B cell (primary cell): ENCODE measurements at regions not wholly inside any gene's neighbourhood (a gene's known extent, or its start where the extent isn't known, plus 50 kb on each side); places are given as distances from the start of the nearest gene placed in this dataset.
"Not testable (repeated sequence)": the region's sequence is repeated elsewhere in the genome, so short reads cannot be mapped to it uniquely, and the experiment has no call there.

Experiments used
- ATAC-seq: fragments of 200-7000 bp; cut with Tn5 transposase; one replicate; pipeline ENCODE4 v1.10.0; 2021; ENCODE audit warnings: low read depth, mild to moderate bottlenecking, moderate number of reproducible peaks, moderate library complexity
- CTCF ChIA-PET: fragments of 350-600 bp; sonication (Branson Sonifier 250); formaldehyde crosslinking; loops from one replicate; lab custom pipeline; 2021; ENCODE audit warnings: antibody characterized with exemption, inconsistent platforms; lab: Charles Lee
- POLR2A ChIA-PET: fragments of 350-600 bp; sonication (Branson Sonifier 250); formaldehyde crosslinking; loops from one replicate; lab custom pipeline; 2021; ENCODE audit warnings: antibody characterized with exemption; lab: Charles Lee
- DNase-seq: peaks from one replicate; pipeline ENCODE4 v3.0.0; 2013
- H2AFZ ChIP-seq: 2 replicates; pipeline ENCODE4 v1.6.1; 2012; ENCODE audit warnings: mild to moderate bottlenecking, low read depth, low read length; ENCODE audit not compliant: insufficient read depth, poor library complexity, severe bottlenecking
- H3K27ac ChIP-seq, 2 donors: 1 replicate in 1 of 2; 2 replicates in 1 of 2; pipeline ENCODE4 v1.5.1; 2012 to 2013; ENCODE audit warnings: low read length in 2 of 2, mild to moderate bottlenecking in 2 of 2, moderate library complexity in 1 of 2
- H3K27me3 ChIP-seq, 4 experiments: fragments of 200-600 bp in 1 of 4; sonication (generic) in 1 of 4; replicated peaks in 1 of 4; 1 replicate in 2 of 4; 2 replicates in 2 of 4; pipeline versions ENCODE4 v1.6.1 to v1.7.0; 2013 to 2016; ENCODE audit warnings: low read length in 3 of 4, mild to moderate bottlenecking in 2 of 4, mixed read lengths in 1 of 4, moderate library complexity in 1 of 4; ENCODE audit not compliant: insufficient read depth in 4 of 4, control insufficient read depth in 3 of 4; ENCODE audit errors: control extremely low read depth in 1 of 4
- H3K36me3 ChIP-seq, 2 experiments: replicated peaks in 1 of 2; 1 replicate in 1 of 2; 2 replicates in 1 of 2; pipeline versions ENCODE4 v1.6.1 to v1.7.1; 2013; ENCODE audit warnings: low read length in 1 of 2; ENCODE audit not compliant: insufficient read depth in 2 of 2, control insufficient read depth in 1 of 2; ENCODE audit errors: control extremely low read depth in 1 of 2, extremely low read depth in 1 of 2
- H3K4me1 ChIP-seq, 2 donors: fragments of 200-600 bp in 1 of 2; sonication (generic) in 1 of 2; 1 replicate in 1 of 2; 2 replicates in 1 of 2; pipeline versions ENCODE4 v1.5.1 to v1.6.1; 2013 to 2017; ENCODE audit warnings: low read length in 2 of 2; ENCODE audit not compliant: control insufficient read depth in 2 of 2, insufficient read depth in 2 of 2
- H3K4me2 ChIP-seq: replicated peaks from 2 replicates; pipeline ENCODE3; 2012; ENCODE audit warnings: mild to moderate bottlenecking, low read depth, low read length; ENCODE audit not compliant: poor library complexity, severe bottlenecking
- H3K4me3 ChIP-seq, 5 experiments: fragments of 200-600 bp in 1 of 5; sonication (generic) in 1 of 5; 1 replicate in 3 of 5; 2 replicates in 2 of 5; pipeline versions ENCODE4 v1.5.1 to v1.7.0; 2011 to 2016; ENCODE audit warnings: low read length in 4 of 5, mild to moderate bottlenecking in 4 of 5, low read depth in 2 of 5, control low read depth in 1 of 5, moderate library complexity in 1 of 5; ENCODE audit not compliant: insufficient read depth in 1 of 5; ENCODE audit errors: control extremely low read depth in 1 of 5, extremely low read depth in 1 of 5
- H3K79me2 ChIP-seq: fragments of 200-600 bp; sonication (generic); one replicate; pipeline ENCODE4 v1.6.0; 2016; ENCODE audit warnings: low read length; ENCODE audit not compliant: control insufficient read depth, insufficient read depth
- H3K9ac ChIP-seq: fragments of 200-600 bp; sonication (generic); 2 replicates; pipeline ENCODE4 v1.6.1; 2017; ENCODE audit warnings: mild to moderate bottlenecking, low read length, moderate library complexity
- H3K9me3 ChIP-seq, 3 donors: one replicate each; pipeline versions ENCODE4 v1.6.1 to v1.7.1; 2013; ENCODE audit warnings: low read length in 2 of 3; ENCODE audit not compliant: control insufficient read depth in 2 of 3, insufficient read depth in 1 of 3; ENCODE audit errors: control extremely low read depth in 1 of 3
- H4K20me1 ChIP-seq: 2 replicates; pipeline ENCODE4 v1.6.0; 2012; ENCODE audit warnings: mild to moderate bottlenecking, low read length; ENCODE audit not compliant: insufficient read depth, control insufficient read depth, poor library complexity, severe bottlenecking
- H3K27ac Mint-ChIP-seq: one replicate; pipeline ENCODE4 v1.8.0; 2021; ENCODE audit warnings: mixed read lengths
- H3K27me3 Mint-ChIP-seq: one replicate; pipeline ENCODE4 v1.8.0; 2021; ENCODE audit warnings: mixed read lengths
- H3K4me1 Mint-ChIP-seq: one replicate; pipeline ENCODE4 v1.8.0; 2021; ENCODE audit warnings: mixed read lengths
- H3K4me3 Mint-ChIP-seq: one replicate; pipeline ENCODE4 v1.8.0; 2021; ENCODE audit warnings: mixed read lengths
- H3K9me3 Mint-ChIP-seq: one replicate; pipeline ENCODE4 v1.8.0; 2022; ENCODE audit warnings: mixed read lengths; ENCODE audit not compliant: insufficient read depth
- EZH2 ChIP-seq: IDR thresholded peaks from 2 replicates; pipeline ENCODE4 v1.6.1; 2012; ENCODE audit warnings: borderline replicate concordance, low read depth, mild to moderate bottlenecking, moderate library complexity, low read length; ENCODE audit not compliant: insufficient read depth, poor library complexity, severe bottlenecking
- WGBS: methylation state at CpG from one replicate; pipeline ENCODE4 v1.1.5; 2013; ENCODE audit warnings: missing lambda C conversion rate; ENCODE audit not compliant: insufficient coverage; 5-methylcytosine and 5-hydroxymethylcytosine counted together
- intact Hi-C: fragments of 100-400 bp; cut with micrococcal nuclease; formaldehyde crosslinking; loops from one replicate; pipeline ENCODE4 v1.10.0; 2022
- TF ChIP-seq, protein P1 (sequence below): fragments of 200-600 bp; IDR thresholded peaks from one replicate; pipeline ENCODE4 v1.8.0; 2022; ENCODE audit warnings: antibody characterized with exemption, mild to moderate bottlenecking

DNA sequence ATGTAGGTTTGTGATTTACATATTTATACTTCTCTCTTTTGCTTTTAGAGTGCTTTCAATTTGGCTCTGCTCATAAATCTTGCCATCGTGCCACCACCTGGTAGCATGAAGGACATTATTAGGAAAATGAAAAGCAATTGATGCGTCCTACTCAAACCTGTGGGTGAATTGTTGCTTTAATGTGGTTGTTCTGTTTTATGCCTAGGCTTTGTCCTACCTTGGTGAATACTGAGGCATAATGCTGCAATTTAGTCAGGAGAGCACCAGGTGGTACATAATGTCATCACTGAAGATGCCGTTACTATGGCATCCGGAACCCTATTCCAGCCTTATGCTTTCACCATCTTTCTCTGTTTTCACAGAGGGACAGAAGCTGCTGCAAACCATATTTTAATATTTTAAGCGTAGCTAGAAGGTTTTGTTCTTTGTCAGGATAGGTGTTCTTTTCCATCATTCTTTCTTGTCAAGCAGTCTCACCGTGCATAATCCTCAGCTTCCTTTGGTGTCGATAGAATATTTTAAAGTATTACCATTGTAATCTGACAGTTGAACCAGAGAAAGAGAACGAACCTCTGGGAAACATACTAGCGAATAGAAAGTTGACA, 68.5 kb upstream of the PKP2 start:
- no peak overlapping the region for H3K4me3 Mint-ChIP-seq
- 84% methylated on average over 2 of the region's 9 CpGs for WGBS
- Histone ChIP-seq H4K20me1 (no peaks in the 10 kb centered on the region), H3K4me3 (no peak overlapping the region), H3K36me3 (no peaks in the 10 kb centered on the region), H3K9me3 (no peaks in the 10 kb centered on the region), H3K79me2 (no peaks in the 10 kb centered on the region), H3K27me3 (no peaks in the 10 kb centered on the region), H3K4me2 (no peak overlapping the region), H3K4me1 (no peaks in the 10 kb centered on the region), H2AFZ (no peak overlapping the region), H3K9ac (no peak overlapping the region), H3K27ac (no peak overlapping the region)
- no peaks in the 10 kb centered on the region for H3K4me1 Mint-ChIP-seq
- H3K27ac Mint-ChIP-seq, result no peak overlapping the region
- ChIA-PET POLR2A (no interaction called here), CTCF (no interaction called here)
- intact Hi-C loops, result no loop called here
- no peak for ATAC-seq
- no peaks in the 10 kb centered on the region for H3K9me3 Mint-ChIP-seq
- peaks cover 2% of the 10 kb centered on the region for H3K27me3 Mint-ChIP-seq
- TF ChIP-seq, protein P1, sequence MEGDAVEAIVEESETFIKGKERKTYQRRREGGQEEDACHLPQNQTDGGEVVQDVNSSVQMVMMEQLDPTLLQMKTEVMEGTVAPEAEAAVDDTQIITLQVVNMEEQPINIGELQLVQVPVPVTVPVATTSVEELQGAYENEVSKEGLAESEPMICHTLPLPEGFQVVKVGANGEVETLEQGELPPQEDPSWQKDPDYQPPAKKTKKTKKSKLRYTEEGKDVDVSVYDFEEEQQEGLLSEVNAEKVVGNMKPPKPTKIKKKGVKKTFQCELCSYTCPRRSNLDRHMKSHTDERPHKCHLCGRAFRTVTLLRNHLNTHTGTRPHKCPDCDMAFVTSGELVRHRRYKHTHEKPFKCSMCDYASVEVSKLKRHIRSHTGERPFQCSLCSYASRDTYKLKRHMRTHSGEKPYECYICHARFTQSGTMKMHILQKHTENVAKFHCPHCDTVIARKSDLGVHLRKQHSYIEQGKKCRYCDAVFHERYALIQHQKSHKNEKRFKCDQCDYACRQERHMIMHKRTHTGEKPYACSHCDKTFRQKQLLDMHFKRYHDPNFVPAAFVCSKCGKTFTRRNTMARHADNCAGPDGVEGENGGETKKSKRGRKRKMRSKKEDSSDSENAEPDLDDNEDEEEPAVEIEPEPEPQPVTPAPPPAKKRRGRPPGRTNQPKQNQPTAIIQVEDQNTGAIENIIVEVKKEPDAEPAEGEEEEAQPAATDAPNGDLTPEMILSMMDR, result no peak
- TF ChIP-seq EZH2, result no peak
- no peak for DNase-seq

DNA sequence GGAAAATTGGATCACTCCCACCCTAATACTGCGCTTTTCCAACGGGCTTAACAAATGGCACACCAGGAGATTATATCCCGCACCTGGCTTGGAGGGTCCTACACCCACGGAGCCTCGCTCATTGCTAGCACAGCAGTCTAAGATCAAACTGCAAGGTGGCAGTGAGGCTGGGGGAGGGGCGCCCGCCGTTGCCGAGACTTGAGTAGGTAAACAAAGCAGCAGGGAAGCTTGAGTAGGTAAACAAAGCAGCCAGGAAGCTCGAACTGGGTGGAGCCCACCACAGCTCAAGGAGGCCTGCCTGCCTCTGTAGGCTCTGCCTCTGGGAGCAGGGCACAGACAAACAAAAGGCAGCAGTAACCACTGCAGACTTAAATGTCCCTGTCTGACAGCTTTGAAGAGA, 59.8 kb upstream of the PKP2 start:
- H3K4me3 Mint-ChIP-seq, H3K27ac ChIP-seq, POLR2A ChIA-PET, H3K27ac Mint-ChIP-seq, DNase-seq, H3K36me3 ChIP-seq, intact Hi-C loops, H3K27me3 Mint-ChIP-seq, ATAC-seq, H3K4me3 ChIP-seq, H4K20me1 ChIP-seq, H3K9ac ChIP-seq, H3K4me1 ChIP-seq, H3K4me2 ChIP-seq, H3K79me2 ChIP-seq, CTCF ChIA-PET, H3K27me3 ChIP-seq, H3K9me3 Mint-ChIP-seq, H3K4me1 Mint-ChIP-seq, H2AFZ ChIP-seq, H3K9me3 ChIP-seq: not testable (repeated sequence)
- 94% methylated on average over 10 of the region's 10 CpGs for WGBS
